Stimulated activated CD4-positive, alpha-beta T cell treated with anti-CD3 and anti-CD28 coated beads, Interleukin-2, amount 100 ng/mL, for 24 hours (primary cell): ENCODE measurements at regions not wholly inside any gene's neighbourhood (a gene's known extent, or its start where the extent isn't known, plus 50 kb on each side); places are given as distances from the start of the nearest gene placed in this dataset.
"Not testable (repeated sequence)": the region's sequence is repeated elsewhere in the genome, so short reads cannot be mapped to it uniquely, and the experiment has no call there.

Experiments
- DNase-seq, 2 donors: peaks; one replicate each; pipeline ENCODE4 v3.0.0-alpha.2; 2020

DNA sequence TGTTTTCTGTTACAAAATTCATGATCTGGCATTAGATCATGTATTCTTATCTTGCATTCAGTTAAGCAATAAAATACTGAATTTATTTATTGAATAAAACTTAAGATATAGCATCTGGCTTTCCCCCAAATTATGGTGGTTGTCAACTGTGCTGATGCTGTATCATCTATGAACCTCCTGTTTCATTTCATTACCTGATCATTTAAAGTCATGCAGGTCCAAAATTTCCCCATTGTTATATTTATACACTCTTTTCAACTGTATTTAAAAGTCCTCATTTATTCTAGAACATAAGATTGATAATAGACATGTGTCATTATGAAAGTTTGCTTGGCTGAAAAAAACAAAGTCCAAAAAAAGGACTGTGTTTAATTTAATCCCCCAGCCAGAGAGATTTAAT lies 627.4 kb upstream of the ADGRB3 start:
- no peak for DNase-seq

DNA sequence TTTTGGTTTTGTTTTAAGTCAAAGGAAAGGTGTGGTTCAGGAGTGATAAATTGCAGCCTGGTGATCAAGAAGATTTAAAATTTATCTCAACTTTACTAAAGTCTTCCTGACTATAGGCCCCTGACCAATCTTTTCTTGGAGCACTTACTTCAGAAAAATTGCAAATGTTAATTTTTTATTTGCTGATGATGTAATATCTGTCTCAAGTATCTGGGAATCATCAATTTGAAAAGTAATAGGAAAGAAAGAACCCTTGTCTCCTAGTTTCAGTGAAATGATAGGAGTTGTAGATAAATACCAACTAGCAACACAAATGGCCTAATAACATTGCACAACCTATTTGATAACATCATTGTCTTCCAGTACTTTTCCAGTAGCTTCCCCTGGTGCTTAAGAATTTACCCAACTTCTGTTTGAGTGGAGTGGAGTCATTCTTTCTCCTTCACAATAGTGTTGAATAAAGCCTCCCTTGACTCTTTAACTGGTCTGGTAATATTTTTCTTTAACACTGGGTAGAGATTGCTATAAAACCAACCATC lies 648.3 kb upstream of the ADGRB3 start:
- no peak for DNase-seq

DNA sequence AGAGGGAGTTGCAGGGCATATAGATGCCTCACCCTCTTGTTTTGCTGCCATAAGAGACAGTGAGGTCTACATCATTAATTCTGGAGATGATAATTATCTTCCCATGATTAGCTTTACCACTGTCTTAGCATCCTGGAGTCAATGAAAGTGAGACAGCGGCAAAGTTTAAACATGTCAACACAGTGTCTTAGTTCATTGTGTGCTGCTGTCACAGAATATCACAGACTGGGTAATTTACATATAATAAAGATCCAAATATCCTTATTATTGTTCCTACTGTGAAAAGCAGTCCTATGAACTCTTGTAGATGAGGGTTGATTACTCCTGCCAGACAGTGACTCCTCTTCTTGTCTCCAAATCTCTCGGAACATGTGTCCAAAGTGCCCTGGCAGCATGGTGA lies 658.6 kb upstream of the ADGRB3 start:
- DNase-seq = no peak

DNA sequence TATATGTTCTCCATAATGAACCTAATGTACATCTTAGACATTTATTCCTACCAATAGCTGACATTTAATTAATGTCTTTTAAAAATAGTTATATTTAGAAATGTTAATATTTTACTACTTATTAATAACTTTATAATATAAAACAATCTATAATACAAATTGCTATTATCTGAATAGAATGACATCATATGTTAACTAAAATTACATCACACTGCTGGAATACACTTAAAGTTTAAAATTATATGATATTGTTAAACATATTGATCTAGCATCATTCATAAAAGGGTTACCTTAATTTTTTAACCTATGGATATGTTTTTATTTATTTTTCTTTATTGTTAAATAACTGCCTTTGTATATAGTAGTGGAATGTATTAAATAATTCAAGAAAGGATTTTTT lies 660.2 kb upstream of the ADGRB3 start:
- DNase-seq = no peak

DNA sequence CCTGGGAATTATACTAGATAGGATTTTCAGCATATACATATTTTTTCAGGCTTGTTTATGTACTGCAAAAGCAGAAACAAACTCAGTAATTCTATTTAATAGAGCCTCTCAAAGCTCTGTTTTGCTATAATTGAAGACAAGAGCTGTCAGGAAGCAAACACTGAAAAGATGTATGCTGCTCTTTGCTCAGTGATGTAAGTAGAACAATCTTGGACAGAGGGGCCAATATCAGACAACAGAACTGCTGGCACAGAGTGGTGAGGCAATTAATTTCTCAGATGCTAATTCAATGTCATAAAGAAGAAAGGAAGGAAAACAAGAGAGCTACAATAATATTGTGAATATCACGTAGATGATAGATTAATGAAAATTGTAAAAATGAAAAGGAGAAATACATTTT lies 663.3 kb upstream of the ADGRB3 start:
- no peak for DNase-seq

DNA sequence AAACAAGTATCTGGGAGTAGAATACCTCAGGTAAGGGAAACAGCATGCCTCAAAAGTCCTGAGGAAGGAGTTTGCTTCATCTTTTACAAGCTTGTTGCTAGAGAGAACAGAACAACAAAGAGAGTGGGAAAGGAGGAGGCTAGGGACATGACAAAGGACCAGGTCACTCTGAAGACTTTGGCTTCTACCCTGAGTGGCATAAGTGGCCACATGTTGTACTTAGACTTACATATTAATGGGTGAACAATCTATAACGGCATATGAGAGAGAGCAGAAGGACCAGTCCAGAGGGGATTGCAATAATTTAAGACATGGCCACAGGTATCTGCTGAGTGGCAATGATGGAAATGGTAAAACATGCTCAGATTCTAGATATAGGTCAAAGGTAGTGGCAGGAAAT lies 668.3 kb upstream of the ADGRB3 start:
- no peak for DNase-seq

DNA sequence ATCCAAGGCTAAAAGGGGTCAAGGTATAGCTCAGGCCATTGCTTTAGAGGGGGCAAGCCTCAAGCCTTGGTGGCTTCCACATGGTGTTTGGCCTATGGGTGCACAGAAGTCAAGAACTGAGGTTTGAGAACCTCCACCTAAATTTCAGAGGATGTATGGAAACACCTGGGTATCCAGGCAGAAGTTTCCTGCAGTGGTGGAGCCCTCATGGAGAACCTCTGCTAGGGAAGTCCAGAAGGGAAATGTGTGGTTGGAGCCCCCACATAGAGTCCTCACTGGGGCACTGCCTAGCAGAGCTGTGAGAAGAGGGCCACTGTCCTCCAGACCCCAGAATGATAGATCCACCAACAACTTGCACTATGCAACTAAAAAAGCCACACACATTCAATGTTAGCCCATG lies 678.7 kb upstream of the ADGRB3 start:
- no peak for DNase-seq

DNA sequence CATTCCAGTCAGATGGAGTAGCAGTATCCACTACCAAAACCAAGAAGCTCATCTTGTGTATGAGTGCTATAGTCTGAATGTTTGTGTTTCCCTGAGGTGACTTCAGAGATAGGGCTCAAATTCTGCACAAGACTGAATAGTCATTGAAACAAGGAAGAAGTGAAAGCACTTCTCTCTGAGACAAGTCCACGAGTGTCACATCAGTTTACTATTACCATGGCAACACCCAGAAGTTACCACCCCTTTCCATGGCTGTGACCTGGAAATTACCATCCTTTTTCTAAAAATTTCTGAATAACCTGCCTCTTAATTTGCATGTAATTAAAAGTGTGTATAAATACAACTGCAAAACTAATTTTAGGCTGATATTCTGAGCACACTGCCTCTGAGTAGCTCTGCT lies 682.1 kb upstream of the ADGRB3 start:
- DNase-seq = no peak

DNA sequence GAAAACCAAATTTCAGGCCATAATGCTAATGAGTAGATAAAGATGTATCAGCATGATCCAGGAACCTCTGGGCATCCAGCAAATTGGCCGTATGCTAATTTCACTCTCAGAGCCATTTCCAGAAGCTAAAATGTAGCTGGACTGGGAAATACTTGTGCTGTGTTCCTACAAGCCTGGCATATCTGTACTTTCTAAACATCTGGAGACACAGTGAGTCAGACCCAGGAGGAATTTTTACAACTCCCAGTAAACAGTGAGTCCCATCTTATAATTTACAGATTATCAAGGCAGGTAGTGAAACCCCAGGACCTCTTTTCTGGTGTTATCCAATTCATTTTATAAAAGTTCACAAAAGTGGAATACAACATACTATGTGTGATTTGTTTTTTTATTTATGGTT lies 683.0 kb upstream of the ADGRB3 start:
- DNase-seq = no peak

DNA sequence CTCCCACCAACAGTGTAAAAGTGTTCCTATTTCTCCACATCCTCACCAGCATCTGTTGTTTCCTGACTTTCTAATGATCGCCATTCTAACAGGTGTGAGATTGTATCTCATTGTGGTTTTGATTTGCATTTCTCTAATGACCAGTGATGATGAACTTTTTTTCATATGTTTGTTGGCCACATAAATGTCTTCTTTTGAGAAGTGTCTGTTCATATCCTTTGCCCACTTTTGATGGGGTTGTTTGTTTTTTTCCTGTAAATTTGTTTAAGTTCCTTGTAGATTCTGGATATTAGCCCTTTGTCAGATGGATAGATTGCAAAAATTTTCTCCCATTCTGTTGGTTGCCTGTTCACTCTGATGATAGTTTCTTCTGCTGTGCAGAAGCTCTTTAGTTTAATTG lies 687.3 kb upstream of the ADGRB3 start:
- not testable (repeated sequence) for DNase-seq

DNA sequence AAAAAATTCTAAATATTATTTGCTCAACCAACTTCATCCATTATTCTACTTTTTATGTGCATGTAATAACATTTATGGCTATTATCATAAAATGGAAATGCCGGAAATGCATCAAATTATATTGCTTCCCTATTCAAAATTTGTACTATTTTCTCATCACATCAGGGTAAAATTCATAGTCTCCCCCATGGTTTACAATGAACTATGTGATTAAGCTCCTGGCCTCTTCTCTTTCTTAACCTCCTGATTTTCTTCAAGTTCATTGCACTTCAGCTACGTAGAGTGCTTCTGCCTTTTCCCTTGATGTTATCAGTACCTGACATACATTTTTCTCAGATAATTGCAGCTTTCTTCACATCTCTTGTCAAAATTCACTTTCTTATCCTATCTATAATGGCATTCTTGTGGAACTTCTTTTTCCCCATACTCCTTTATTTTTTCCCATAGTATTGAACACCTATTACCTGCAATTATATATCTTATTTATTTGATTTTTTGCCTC lies 699.1 kb upstream of the ADGRB3 start:
- DNase-seq = no peak

DNA sequence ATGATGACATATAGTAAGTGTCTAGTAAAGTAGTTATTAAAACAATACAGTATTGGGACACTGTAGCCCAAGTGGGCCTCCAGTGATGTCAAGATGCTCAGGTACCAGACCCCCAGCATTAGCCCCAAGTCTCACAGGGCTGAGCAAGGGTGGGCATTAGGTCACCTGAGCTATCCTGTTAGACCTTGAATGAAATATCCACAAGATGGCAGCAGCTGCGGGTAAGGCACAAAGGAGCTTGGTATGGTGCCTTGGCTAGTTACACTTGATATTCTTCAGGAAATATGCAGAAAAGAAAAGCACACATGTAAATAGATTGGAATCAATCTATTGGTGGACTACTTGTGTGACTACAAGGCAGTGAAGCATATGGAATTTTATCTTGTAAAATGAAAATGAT lies 701.8 kb upstream of the ADGRB3 start:
- no peak for DNase-seq

DNA sequence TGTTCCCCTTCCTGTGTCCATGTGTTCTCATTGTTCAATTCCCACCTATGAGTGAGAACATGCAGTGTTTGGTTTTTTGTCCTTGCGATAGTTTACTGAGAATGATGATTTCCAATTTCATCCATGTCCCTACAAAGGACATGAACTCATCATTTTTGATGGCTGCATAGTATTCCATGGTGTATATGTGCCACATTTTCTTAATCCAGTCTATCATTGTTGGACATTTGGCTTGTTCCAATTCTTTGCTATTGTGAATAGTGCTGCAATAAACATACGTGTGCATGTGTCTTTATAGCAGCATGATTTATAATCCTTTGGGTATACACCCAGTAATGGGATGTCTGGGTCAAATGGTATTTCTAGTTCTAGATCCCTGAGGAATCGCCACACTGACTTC lies 712.5 kb upstream of the ADGRB3 start:
- not testable (repeated sequence) for DNase-seq

DNA sequence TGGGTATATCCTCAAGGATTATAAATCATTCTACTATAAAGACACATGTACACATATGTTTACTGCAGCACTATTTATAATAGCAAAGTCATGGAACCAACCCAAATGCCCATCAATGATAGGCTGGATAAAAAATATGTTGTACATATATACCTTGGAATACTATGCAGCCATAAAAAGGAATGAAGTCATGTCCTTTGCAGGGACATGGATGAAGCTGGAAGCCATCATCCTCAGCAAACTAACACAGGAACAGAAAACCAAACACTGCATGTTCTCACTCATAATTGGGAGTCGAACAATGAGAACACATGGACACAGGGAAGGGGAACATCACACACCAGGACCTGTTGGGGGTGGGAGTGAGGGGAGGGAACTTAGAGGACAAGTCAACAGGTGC lies 715.0 kb upstream of the ADGRB3 start:
- DNase-seq = not testable (repeated sequence)

DNA sequence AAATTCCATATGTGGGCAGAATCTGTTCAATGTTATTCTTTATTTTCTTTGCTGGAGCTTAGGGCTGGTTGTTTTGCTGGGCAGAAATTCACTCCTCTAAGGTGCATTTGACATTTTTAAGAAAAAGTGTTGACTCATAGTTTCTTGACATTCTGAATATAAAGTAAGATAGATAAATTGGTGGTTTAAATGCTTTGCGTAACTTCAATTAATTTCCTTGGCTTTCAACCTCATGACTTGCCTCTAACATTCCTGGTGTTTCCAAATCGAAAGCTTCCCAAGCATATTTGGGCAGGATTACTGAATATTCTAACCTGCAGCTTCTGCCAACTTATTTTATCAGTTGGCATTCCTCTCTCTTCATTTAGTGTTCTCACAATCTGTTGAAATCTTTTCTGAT lies 718.7 kb upstream of the ADGRB3 start:
- DNase-seq = no peak

DNA sequence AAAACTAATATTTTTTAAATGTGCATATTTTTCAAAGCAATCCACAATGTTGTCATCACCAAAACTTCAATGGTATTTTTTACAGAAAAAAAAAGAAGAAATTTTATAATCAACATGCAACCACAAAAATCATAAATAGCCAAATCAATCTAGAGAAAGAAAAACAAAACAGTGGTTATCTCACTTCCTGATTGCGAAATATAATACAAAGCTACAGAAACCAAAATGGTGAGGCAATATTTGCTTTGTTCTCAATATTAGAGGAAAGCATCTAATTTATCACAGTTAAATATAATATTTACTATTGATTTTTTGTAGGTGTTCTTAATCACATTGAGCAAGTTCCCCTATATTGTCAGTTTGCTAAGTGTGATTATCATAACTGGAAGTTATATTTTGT lies 720.7 kb upstream of the ADGRB3 start:
- no peak for DNase-seq

DNA sequence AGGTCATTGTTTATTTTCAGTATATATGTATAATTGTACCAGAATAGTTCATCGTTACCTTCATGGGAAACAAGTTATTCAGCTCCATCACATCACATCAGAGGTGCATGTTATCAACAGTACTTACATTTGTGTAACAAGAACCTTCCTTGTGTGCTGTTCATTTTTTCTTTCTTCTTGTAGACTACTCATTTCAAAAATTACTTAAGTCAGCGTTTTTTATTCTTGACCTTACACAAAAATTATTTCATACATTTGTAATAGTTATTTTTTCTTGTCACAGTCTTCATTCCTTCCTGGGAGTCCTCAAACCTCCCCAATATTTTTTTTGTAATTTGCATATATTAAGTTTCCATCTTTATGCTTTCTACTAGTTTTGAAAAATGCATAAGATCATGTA lies 725.7 kb upstream of the ADGRB3 start:
- no peak for DNase-seq

DNA sequence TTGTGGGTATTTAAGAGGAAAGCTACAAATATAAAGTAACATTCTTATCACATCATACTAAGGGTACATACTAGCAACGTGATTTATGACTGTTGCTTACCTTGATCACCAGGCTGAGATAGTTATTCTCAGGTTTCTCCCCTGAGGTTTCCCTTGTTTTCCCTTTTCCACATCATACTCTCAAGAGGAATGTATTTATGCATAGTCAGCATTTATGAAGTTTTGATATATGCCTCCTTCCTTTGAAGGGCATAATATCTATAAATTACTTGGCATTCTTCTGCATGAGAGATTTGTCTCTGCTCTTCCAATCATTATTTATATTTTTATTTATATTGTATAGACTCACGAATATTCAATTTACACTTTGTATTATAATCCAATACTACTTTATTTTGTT lies 726.7 kb upstream of the ADGRB3 start:
- DNase-seq = no peak

DNA sequence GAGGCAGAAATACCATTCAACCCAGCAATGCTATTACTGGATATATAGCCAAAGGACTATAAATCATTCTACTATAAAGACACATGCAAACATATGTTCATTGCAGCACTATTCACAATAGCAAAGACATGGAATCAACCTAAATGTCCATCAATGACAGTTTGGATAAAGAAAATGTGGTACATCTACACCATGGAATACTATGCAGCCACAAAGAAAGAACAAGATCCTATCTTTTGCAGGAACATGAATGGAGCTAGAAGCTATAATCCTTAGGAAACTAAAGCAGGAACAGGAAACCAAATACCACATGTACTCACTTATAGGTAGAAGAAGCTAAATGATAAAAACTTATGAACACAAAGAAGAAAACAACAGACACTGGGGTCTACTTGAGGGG lies 730.3 kb upstream of the ADGRB3 start:
- not testable (repeated sequence) for DNase-seq

DNA sequence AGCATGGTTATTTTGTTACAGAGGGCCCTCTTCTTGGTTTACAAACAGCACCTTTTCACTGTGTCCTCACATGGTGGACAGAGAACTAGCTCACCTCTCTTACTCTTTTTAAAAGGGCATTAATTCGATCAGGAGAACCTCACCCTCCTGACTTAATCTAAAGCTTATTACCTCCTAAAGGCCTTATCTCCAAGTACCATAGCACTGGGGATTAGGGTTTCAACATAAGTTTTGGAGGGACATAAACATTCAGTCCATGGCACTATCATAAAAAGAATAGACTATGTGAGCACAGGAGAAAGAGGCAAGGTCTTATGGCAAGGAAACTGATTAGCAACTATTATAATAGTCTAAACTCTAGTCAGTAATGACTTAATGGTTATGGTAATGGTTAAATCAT lies 736.2 kb upstream of the ADGRB3 start:
- no peak for DNase-seq

DNA sequence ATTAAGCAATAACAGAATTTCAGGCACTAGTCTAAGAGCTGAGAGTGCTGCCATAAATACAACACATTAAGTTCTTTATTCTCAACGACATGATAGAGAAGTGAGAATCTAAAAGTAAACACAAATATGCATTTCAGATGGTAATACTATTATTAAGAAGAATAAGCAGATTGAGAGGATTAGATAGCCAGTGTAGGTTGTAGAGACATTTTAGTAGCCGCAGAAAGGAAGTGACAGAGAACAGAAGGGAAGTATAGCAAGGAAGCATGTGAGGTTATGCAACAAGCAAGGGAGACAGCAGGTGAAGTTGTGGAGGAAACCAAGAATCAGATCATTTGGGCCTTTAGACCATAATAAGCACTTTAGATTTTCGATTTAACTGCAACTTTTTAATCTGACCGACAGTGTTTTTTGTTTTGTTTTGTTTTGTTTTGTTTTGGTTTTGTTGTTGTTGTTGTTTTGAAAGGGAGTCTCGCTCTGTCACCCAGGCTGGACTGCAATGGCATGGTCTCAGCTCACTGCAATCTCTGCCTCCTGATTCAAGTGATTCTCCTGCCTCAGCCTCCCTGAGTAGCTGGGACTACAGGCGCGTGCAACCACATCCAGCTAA lies 737.0 kb upstream of the ADGRB3 start:
- no peak for DNase-seq

DNA sequence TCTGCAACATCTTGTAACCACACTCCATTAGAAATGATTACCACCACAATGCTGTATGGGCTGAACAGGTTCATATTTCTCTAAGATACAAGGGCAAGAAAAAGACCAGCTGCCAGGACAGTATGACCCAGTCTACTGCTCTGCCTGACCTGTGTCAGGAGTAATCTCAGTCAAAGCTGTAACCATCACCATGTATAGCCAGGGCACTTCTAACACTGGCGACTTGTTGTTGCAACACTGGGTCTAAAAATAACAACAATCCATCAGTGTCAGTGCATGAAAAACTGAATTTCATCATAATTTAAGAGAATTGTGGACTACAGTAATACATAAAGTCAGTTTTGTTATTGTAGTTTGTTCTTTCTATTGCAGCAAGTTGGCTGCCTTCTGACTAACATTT lies 738.6 kb upstream of the ADGRB3 start:
- no peak for DNase-seq

DNA sequence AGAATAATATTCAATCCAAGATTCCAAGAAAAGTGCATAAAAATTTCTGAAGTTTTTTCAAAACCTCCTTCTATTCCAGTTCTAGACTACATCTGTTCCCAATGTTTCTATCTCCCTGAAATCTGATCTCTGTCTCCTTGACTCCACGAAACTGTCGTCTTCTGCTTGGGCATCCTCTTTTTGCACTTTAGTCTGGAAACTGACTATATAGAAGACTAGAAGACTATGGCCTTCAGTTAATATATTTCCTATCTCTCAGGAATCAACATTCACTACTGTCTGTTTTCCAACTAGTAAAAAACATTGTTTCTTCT lies 745.4 kb upstream of the ADGRB3 start:
- no peak for DNase-seq

DNA sequence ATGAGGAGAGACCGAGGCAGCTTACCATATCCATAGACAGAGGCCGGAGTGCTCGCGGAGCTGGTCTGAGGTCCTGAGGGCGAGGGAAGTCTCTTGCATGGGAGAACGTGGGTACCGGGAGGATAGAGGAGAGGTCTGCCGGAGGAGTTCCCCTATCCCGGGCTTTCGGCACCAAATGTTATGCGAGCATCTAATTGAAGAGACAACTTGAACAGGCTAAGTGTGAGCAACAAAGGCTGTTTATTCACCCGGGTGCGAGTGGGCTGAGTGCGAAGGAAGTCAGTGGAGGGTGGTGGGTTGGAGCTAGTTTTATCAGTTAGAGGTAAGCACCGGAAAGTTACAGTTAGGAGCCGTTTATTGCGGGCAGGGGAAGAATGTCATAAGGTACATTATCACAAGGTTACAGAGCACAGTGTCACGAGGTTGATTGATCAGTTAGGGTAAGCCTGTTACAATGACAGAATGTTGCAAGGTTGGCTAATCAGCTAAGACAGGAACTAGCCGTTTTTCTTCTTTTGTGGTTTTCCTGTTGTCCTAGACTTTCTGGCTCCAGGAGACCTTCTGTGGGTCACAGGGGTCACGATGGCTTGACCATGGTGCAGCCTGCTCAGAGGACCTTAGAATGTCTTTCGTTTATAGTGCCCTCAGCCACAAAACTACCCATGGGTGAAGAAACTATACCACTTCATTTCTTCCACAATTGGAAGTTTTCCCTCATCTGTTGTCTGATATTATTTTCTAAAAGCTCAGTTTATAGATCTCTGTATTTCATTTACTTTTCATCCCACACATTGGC lies 746.0 kb upstream of the ADGRB3 start:
- no peak for DNase-seq

DNA sequence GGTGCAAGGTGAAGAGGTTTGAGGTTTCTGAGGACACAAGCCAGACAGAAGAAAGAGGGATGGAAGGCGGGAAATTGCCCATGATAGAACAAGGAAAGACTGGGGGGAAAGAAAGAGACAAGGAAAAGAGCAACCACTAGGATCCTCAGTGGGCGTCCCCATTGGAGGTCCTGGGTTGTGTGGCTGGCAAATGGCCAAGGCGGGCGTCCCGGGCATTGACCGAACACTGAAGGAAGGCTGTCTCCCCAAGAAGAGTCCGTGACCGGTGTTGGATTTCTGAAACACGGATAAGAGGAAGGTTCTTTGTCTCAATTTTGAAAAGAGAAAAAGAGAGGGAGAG lies 746.6 kb upstream of the ADGRB3 start:
- no peak for DNase-seq
